M059J (cell line): ENCODE measurements at regions not wholly inside any gene's neighbourhood (a gene's known extent, or its start where the extent isn't known, plus 50 kb on each side); places are given as distances from the start of the nearest gene placed in this dataset.

ENCODE experiments used
- DNase-seq: peaks from one replicate; pipeline ENCODE4 v3.0.0-alpha.2; 2012; ENCODE audit warnings: low read depth

DNA sequence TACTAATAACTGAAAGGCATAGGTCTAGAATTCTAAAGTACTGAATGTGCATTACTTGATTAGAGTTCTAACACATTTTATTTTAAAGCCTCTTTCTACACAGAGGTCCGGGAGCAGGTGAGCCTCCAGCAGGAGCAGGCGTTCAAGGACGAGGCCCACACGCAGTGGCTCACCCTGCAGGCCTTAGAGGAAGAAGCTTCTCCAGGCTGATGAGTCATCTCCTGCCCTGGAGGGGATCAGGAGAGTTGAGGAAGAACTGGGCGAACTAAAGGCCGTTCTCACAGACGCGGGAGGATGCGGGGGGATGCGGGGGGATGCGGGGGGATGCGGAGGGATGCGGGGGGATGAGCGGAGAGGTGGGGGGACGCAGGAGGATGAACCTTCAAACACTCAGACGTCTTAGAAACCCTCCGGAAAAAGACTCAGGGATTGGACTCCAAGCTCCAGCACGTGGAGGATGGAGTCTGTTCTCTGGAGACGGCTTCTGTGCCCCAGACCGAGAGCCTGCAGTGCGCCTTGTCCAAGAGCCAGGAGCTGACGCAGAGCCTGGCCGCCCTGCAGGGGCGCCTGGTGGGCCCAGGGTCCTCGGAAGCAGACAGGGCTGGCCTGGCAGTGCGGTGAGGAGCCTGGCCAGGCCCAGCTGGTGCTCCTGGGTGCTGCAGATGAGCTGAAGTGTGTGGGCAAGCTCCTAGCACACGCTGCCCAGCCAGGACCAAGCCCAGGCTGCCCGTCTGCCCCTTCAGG lies 433.7 kb upstream of the TPK1 start:
- peak; percentile 38 for DNase-seq

DNA sequence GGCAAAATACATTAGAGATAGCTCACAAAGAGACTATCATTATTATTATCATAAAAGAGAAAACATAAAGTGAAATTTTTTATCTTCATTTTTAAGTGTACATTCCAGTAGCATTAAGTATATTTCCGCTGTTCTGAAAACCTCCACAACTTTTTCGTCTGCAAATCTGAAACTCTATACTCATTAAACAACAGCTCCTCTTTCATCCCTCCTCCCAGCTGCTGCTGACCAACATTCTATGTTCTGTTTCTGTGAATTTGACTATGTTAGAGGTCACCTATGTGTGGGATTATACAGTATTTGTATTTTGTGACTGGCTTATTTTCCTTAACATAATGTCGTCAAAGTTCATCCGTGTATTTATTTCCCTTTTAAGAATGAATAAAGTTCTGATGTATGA lies 429.3 kb upstream of the TPK1 start:
- no peak for DNase-seq

DNA sequence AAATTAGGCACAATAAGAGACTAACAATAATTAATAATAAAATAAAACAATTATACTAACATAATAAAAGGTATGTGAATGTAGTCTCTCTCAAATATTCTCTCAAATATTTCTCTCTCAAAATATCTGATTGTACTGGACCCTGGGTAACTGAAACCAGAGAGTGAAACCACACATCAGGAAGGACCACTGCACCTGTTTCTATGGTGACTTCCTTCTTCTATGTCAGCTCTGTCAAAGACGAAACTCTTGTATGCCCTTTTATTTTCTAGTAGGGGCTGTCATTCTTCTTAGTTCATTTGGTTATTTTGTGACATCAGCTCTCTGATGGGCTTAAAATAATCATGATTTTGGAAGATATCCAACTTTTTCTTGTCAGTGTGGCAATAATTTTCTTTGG lies 428.0 kb upstream of the TPK1 start:
- no peak for DNase-seq

DNA sequence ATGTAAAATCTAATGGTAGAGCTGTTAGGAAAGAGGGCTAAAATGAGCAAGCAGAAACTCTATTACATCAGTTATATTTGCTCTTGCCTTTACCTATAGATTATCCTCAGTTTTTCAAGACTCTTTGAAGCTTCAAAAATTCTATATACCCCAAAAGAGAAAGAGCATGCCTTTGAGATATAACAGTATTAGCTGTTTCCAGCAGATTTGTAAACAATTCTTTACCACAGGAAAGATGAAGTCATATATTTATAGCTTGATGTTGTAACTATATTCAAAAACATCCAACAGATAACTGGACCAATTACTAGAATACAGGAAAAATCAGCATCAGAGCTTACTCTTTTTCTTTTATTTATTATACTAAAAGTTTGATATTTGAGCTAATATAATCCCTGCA lies 416.2 kb upstream of the TPK1 start:
- peak; percentile 7 for DNase-seq

DNA sequence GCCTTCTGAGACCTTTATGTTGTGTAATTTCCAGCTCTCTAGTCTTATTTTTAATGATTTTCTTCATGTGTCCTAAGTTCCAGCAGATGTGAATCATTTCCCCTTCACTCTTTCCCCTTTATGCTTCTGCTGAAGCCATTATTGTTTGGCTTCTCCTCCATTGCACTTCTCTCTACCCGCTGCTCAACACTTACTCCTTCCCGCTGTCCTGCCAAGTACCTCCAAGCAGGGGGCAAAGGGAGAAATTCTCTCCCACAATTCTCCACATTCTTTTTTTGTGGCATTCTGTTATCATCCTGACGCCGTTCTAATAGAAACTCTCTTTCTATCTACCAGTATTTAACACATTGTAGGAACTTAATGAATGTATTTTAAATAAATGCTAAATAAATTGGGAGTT lies 388.9 kb upstream of the TPK1 start:
- DNase-seq, result peak; percentile 2

DNA sequence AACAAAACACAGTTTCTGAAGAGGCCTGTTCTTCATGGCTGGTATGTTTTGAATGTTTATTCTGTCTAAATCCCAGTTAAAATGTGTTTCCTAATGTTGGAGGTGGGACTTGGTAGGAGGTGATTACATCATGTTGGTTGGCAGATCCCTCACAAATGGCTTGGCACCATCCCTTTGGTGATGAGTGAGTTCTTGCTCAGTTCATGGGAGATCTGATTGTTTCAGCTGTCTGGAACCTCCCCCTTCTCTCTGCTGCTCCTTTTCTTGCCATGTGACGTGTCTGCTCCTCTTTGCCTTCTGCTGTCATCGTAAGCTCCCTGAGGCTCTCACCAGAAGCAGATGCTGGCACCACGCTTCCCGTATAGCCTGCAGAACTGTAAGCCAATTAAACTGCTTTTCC lies 383.6 kb upstream of the TPK1 start:
- peak; percentile 62 for DNase-seq

DNA sequence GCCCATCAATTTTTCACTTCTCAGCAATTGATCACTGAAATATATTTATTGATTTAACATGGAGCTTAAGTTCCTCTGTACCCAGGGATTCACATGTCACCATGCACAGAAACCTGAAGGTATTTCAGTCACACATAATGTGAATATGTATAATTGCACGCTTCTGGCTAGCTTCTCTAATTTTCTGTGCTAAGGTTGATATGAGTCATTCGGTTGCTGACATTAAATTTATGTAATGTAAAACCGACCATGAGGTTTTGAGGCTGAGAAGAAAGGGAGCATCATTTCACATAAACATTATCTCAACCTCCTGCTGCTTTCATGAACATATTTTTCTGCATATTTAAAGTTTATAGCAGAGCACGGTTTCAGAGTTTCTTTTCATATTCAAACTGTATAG lies 381.0 kb upstream of the TPK1 start:
- DNase-seq, result peak; percentile 13

DNA sequence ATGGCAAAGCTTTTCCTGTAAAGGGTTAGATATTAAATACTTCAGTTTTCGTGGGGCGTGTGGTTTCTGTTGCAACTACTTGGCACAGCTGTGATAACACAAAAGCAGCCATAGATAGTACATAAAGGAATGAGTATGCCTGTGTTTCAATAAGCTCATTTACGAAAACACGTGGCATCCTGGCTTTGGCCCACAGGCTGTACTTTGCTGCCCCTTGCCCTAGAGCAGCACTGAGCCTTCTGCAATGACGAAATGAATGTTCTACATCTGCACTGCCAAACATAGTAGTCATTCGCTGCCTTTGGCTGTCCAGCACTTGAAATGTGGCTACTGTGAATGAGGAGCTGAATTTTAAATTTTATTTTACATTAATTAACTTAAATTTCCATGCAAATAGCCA lies 376.2 kb upstream of the TPK1 start:
- DNase-seq, result no peak

DNA sequence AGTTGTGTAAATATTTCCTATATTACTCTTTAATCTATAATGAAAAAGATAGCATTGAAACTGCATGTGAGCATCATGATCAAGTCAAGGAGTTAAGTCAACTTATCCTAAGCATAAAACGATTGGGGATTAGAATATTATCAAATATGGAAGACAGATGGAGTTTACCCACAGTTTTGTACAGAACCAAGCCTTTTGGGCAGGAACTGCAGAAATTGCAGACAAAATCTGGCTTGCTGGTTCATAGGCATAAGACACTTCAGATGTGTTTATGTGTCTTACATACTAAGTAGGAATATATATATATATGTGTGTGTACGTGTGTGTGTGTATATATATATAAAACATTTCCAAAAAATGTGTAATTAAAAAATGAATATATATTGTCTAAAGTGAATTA lies 375.4 kb upstream of the TPK1 start:
- no peak for DNase-seq

DNA sequence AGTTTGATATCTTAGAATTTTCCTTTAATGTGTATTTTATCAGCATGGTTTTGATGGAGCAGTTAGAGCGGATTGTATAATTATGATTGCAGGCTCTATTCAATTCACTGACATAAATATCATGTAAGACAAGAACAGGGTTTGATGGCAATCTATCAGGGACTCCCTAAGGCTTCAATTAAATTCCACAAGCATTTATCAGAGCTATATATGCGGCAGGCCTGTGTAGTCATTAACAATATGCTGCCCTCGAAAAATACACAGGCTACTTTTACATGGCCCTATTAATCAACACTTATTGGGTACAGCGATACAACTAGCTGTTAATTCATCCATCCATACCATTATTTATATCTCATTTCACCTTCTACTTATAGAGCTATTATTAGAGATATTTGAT lies 358.1 kb upstream of the TPK1 start:
- no peak for DNase-seq

DNA sequence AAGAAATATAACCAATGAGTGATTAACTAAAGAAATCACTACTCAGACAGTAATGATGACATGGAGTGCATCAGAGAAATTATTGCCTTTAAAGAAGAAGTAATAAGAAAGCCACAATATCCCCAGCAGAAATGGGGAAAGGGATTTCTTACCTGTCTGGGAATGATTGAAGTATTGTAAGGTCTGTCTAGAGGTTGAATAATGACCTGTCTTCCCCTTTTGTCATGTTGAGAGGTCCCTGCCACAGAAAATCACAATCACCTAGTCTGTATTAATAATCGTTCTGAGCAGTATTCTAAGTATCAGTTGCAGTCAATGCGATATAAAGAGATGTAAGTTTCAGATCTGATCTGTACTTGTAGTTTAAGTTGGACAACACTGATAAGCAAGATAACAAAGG lies 349.1 kb upstream of the TPK1 start:
- DNase-seq, result no peak

DNA sequence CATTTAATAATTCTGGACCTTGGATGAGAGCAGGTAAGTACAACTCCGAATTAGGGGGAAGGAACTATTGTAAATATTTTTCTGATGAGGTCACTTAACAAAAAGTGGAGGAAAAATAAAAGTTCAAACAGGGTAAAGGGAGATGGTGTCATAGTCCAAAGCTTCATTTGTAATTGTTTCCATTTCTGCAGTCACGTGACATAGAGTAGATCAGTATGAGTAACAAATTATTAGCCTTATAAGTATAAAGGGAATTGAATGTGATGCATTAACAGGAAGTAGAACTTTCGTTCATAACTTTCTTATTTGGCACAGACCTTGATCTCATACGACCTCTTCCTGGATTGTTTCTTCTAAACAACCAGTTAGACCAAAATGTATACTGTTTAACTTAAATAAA lies 347.2 kb upstream of the TPK1 start:
- DNase-seq, result peak; percentile 46

DNA sequence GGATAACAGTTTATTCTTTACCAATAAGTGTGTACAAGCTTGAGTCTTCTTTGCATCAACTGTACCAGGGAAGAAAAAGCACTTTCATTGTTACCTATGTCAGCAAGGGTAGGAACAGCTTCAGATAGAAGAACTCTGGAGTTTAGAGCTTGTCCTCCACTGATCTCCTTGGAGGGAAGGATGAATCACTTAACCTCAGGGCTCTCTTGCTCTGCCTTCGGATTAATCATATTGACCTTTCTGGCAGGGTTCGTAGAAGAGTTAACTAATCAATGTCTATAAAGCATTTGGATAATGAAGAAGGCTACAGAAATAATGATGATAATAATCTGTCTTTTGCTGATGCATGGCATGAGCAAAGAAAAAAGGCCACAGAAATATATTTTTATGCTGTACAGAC lies 339.5 kb upstream of the TPK1 start:
- peak; percentile 45 for DNase-seq

DNA sequence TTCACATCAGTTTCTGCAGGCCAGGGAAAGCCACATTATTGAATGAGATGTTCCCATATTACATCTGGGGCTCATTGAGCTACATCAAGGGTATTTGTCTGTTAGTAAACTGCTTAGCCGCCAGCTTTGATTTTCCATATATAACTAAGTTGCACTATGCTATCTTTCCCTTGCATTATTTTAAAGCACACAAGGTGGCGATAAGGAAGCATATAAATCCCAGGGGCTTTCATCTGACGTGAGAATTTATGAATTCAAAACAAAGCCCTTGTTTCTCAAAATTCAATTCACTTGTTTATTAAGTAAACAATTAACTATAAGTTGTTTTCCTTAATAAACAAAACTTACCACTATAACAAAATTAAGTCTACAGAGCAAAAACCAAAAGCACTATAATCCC lies 334.1 kb upstream of the TPK1 start:
- peak; percentile 7 for DNase-seq

DNA sequence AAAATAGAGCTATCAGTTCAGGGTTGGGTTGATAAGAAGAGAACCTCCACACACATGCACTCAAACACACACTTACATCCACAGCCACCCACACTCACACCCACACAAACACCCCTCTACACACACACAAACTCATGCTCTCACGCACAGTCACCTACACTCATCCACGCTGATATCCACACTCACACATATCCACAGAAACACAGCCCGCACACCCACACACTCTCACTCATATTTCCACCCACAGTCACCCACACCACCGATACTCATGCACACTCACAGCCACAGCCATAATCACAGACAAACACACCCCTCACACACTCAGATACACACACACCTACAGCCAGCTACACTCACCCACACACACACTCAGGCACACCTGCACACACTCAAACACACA lies 333.0 kb upstream of the TPK1 start:
- DNase-seq, result no peak

DNA sequence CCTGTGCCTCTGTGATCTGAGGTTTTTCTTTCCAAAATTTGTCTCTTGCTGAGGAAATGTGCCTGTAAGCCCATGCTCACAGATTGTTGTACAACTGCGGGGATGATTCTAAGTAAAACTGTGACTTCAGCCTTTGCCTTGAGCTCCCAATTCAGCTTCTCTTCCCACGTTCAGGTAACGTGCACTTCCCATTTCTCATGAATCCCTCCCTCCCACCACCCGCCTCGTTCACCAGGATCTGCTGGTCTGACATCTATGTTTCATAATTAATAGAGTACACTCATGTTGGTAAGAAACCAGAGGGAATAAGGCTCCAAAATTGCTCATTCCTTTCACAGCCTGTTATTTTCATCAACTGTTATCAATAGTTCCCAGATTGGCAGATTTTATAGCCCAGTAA lies 332.6 kb upstream of the TPK1 start:
- no peak for DNase-seq

DNA sequence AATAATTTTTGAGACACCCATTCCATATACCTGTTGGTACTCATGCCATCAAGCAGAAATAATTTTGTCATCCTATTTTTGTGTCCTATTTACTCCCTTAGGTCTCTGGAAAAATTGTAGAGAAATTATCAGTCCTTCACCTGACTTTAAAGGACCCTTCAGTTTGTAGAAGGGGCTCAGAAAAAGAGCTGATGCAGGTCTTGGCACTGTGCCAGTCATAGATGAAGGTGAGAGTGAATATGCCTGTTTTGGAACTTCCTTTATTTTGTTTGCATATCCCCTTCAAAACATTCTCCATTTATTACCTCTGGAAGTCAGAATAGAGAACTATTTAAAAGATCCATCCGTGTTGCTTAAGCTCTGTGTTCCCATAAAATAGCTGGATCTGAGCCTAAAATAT lies 321.0 kb upstream of the TPK1 start:
- DNase-seq, result no peak

DNA sequence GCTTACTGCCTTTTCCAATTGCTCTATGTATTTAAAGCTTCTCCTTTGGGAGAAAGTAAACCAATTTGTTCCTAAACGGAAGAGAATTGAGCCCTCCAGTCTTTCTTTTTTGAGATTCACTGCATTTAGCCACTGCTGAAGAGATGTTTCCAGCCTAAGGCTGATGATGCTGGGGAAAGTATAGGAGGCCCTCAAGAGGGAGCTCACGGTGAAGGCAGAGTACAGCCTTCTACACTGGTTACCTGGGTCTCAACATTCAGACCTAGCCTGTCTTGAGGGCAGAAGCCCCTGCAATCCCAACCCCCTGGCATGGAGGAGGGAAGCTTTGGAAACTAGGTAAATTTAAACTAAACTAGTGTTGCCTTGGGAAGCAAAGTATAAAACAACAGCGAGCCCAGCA lies 316.7 kb upstream of the TPK1 start:
- DNase-seq, result no peak

DNA sequence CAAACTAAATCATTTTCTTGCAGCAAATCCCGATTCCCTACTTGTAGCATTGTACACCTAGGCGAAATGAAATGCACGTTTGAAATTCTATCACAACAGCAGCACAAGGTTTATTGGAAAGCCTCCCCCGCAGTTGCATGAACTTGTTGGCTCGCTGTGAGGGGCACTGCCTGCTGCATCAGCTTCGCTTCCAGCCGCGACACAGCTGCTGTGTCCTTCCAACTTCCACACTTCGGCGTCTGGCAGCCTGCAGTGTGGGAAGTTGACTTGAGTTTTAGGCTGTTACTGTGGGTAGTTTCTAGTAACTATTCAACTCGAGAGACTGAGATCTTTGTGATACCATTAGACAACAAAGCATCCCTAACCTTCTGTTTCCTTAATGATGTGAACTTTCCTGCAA lies 315.8 kb upstream of the TPK1 start:
- DNase-seq, result no peak

DNA sequence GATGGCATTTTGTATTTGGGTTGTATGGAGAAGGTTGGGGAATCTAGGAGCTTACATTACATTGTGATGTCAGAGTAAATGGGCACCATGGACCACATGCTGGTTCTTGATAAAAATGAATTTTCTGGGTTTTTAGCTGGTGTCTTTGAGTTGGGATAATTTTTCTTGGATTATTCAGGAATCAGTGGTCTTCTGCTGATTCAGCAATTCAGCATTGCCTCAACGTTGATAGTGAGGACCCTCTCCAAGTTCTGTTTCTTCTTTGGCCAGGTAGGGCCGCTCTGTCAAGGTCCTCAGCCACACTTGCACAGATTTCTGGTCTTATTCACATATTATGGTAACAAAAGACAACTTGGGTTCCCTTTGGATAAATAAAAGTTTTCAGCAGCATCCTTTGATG lies 312.0 kb upstream of the TPK1 start:
- no peak for DNase-seq

DNA sequence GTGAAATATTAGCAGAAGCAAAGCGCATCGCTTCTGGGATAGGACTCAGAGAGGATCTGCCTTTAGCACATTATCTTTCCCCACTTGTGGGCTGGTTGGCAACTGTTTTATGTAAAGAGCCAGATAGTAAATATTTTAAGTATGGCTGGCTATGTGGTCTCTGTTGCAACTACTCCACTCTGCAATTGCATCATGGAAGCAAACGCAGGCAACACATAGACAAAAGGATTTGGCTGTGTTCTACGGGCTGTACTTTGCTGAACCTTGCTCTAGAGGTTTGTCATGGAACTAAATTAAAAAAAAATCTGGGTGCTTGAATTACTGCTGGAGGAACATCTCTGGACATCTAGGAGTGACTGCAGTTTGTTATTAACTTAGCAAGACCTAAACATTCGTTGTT lies 307.8 kb upstream of the TPK1 start:
- no peak for DNase-seq

DNA sequence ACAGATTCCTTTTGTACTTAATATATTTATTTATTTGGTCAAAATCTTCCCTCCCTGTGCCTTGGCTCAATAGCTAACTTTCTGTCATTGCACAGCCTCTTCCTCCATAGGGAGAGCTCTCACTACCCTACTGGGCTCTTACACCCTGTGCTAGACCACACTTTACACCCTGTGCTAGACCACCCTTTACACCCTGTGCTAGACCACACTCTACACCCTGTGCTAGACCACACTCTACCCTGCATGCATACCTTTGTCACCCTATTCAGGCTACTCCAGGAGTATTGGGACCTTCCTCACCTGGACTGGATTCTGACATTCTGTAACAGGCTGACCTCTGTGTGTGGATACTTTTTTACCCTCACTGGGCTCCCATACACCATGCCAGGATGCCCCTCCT lies 298.5 kb upstream of the TPK1 start:
- no peak for DNase-seq

DNA sequence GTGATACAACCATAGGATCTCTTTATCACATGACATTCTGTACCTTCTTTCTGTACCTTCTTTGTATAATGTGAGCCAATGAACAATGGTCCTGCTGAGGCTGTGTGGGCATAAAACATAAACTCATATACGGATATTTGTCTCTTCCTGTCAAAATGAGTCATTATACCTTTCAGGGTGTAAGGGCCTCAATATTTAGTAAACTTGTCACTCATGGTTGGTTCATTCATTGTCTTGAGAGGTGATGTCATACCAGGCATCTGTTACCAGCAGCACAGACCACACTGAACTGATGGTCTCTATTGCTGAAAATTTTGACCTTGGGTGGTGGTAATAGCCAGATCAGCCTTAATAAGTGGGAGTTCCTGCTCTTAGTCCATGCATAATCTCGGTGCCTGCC lies 287.6 kb upstream of the TPK1 start:
- DNase-seq, result peak; percentile 1

DNA sequence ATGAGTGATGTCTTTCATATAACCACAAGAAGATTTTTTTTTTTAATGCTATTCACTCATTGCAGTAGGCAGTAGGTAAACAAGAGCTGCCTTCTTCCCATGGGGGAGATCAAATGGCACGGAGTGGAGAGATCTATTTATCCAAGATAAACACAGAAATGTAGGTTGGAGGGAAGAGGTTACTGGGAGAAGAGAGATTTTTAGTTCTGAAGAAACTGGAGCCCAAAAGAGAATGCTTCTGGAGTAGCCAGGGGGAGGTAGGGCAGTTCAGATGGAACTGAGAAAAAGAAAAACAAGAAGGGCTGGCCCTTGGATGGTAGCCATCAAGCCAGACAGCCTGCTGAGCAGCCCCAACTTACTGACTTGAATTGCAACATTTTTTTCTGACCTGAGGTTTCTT lies 270.1 kb upstream of the TPK1 start:
- peak; percentile 4 for DNase-seq

DNA sequence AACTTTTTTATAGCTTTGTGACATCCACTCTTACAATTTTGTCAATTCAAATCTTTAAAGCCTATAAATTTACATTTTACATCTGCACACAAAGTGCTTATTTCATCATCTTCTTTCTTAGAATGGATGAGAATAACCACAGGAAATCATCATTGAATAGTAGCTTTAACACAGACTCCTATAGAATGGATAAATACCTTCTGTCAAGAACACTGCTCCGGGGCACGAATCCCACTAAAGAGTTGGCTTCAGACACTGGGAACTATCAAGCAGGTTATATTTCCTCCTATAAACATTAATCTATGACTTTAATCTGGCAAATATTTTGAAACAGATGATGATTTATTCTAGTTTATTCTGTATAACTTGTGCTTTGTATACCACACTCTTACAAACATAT lies 269.7 kb upstream of the TPK1 start:
- no peak for DNase-seq
